GM12873 (cell line): ENCODE measurements at regions not wholly inside any gene's neighbourhood (a gene's known extent, or its start where the extent isn't known, plus 50 kb on each side); places are given as distances from the start of the nearest gene placed in this dataset.

Source experiments
- TF ChIP-seq, protein P1 (sequence below): IDR thresholded peaks from 2 replicates; pipeline ENCODE4 v1.5.1; 2012; ENCODE audit warnings: low read depth, mild to moderate bottlenecking, moderate library complexity, low read length, control low read depth; ENCODE audit not compliant: insufficient read depth; ENCODE audit errors: missing control alignments

DNA sequence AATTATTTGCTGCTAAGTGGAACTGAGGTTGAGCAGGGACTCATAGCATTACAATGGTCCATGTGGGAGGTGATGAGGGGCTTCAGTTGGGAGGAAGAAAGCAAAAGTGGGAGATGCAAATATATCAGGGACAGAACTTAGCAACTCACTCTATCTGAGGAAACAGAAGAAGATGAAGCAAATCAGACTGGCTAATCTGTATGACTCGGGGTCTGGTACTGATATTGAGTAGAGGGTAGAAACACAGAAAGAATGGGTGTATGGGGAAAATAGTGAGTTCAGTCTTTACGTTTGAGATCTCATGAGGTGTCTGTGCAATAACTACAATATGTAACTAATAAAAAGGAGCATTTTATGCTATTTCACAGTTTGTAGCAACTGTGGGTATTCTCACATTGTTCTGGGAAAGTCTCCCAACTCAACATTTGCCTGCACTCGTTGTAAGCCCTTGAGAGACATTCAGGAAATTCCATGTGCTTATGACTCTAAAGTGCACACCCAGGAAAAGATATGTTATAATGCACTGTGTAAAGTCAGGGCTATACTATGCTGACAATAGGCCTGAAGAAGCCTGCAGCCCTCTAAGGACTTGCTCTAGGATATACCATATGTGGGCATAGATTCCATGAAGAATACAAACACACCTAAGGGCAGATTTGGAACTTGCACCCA lies 183.5 kb downstream of the SPRY2 start:
- TF ChIP-seq, protein P1, sequence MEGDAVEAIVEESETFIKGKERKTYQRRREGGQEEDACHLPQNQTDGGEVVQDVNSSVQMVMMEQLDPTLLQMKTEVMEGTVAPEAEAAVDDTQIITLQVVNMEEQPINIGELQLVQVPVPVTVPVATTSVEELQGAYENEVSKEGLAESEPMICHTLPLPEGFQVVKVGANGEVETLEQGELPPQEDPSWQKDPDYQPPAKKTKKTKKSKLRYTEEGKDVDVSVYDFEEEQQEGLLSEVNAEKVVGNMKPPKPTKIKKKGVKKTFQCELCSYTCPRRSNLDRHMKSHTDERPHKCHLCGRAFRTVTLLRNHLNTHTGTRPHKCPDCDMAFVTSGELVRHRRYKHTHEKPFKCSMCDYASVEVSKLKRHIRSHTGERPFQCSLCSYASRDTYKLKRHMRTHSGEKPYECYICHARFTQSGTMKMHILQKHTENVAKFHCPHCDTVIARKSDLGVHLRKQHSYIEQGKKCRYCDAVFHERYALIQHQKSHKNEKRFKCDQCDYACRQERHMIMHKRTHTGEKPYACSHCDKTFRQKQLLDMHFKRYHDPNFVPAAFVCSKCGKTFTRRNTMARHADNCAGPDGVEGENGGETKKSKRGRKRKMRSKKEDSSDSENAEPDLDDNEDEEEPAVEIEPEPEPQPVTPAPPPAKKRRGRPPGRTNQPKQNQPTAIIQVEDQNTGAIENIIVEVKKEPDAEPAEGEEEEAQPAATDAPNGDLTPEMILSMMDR: no peak

DNA sequence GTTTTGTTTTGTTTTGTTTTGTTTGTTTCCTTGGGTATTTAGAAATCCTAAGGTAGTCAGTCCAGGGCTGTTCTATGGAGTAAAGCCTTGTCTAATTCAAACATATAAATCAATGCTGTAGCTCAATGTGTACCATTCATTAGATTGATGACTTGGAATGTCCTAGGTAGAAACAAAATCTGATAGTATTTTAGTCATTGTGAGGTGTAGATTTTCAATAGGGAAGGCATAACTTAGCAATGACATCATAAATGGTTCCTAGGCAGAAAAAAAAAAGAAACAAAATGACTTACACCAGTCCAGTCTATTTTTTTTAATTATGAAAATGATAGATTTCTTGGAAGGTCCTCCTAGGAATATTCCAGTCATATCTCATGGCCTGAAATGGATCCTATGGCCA lies 189.9 kb downstream of the SPRY2 start:
- TF ChIP-seq, protein P1: no peak

- TF ChIP-seq, protein P1: no peak
Measured at GRCh38 chr13:80149736-80150135, 191.2 kb downstream of the SPRY2 start.

DNA sequence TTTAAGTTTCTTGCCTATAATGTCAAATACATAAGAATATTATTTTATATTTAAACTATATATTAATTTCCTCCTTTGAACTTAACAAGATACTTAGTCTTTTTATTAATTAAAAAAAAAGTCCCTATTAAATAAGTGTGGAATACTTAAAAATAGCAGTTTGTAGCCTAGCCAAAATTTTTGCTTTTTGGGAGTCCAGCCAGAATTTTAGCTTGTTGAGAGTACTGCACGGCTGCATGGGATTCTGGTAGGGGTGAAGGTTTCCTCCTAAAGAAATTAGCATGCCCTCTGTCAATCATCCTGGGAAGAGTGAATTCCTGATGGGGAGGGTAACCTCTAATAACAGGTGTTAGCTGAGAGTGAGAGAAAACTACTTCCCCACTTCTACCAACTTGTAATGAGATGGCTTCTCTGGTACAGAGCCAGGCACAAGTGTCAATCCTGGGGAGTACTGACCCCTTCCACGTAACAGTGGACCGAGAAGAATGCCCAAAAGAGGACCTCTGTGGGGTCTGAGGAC lies 195.7 kb downstream of the SPRY2 start:
- TF ChIP-seq, protein P1: no peak

- TF ChIP-seq, protein P1: no peak
Measured at GRCh38 chr13:80144493-80144892, 196.4 kb downstream of the SPRY2 start.

DNA sequence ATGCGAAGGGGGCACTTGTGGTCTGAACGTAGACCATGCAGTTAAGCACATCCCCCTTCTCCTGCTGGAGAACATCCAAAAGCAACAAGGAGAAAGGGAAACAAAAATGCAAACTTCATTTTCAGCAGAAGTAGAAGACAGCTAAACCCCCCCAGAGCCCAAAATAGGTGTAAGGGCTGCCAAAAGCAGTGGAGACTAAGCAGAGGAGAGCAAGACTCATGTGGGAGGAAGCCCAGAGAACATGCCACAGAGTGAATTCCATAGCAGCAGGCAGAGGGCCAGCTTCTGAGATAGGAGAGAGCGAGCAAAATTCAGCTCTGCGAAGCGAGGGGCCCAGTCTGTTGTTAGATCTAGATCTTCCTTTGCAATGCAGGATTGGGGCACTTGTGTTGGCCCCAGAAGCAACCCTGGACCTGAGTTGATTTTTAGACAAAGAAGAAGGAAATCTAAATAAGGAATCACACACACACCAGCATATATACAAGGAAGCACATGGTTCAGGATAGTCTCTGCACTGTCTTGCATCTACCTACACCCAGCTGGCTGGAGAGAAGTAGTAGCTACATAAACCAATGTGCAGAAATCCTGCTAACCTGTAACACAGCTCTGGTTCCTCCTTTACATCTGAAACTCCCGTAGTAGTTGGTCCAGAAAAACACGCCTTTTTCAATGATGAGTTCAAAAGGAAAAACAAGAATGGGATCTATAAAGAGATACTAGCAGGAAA lies 199.6 kb downstream of the SPRY2 start:
- TF ChIP-seq, protein P1: no peak

DNA sequence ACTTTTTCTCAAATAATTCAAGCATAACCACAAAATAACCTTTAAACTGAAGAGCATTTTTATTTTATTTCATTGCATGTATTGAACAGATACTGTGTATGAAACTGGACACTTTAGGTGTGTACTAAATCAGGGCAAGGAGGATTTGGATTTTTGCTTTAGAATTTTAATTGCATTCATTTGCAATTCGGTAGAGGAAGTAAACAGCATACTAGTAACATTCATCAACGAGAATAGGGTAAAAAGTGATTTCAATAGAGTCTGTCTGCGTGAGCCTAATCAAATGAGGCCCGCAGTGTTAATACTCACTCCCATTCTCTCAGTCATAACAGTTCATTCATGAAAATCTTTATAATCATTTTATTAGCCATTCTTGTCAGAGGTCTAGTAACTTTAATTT lies 200.2 kb downstream of the SPRY2 start:
- TF ChIP-seq, protein P1: no peak
